ENCODE measurements at regions not wholly inside any gene's neighbourhood (a gene's known extent, or its start where the extent isn't known, plus 50 kb on each side); places are given as distances from the start of the nearest gene placed in this dataset.
"Not testable (repeated sequence)": the region's sequence is repeated elsewhere in the genome, so short reads cannot be mapped to it uniquely, and the experiment has no call there.

DNA sequence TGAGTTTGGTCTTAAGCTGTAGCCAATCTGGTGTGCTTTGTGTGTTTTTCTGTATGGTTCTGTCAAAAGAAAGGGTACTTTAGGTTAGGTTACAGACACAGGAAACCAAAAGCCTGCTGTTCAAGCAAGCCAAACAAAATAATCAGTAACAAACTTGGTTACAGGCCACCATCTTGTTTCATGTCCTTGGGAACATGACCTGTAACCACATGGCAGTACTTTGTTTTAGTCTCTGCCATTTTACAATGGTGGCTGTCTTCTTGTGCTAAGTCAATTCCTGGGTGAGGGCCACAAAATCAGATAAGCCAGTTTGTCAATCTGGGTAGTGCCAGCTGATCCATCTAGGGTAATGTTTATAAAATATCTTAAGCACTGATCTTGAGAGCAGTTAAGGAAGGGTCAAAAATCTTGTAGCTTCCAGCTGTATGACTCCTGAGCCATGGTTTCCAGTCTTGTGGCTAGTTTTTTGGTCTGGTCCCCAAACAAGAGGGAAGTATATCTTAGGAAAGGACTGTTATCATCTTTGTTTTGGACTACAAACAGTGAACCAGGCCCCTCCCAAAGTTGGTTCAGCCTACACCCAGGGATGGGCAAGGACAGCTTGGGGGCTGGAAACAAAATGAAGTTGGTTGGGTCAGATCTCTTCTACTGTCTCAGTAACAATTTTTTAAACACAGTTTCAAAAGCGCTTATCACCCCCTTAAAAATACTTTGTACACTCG, 90.0 kb downstream of the IGLL5 start:
- no peak for DNase-seq

- no peak for DNase-seq
These were observed 91.0 kb downstream of the IGLL5 start for GRCh38 chr22:22978637-22979036.

- no peak for DNase-seq
These were observed 91.1 kb upstream of the GNAZ start for GRCh38 chr22:22979121-22979724.

GRCh38 chr22:22979954-22980353, 90.4 kb upstream of the GNAZ start:
- no peak for DNase-seq

- DNase-seq, result no peak
These were observed 88.4 kb upstream of the GNAZ start for GRCh38 chr22:22981670-22982571.

DNA sequence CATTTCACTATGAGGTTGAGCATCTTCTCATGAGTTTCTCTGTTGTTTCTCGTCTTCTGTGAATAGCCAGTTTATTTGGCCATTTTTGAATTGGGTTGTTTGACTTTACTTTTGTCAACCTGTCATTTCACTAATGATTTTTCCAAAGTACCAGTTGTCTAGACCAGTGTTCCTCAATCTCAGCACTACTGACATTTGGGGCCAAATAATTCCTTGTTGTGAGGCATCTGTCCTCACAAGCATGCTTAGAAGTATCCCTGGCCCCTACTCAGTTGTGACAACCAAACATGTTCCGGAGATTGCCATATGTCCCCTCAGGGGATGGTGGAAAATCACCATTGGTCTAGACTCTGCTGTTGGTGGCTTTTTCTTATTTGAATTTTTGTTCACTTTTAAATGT, 87.7 kb upstream of the GNAZ start:
- DNase-seq, result no peak

GRCh38 chr22:22983123-22983522, 87.2 kb upstream of the GNAZ start:
- DNase-seq, result no peak

- no peak for DNase-seq
These were observed 86.5 kb upstream of the GNAZ start for GRCh38 chr22:22983816-22984215.

DNA sequence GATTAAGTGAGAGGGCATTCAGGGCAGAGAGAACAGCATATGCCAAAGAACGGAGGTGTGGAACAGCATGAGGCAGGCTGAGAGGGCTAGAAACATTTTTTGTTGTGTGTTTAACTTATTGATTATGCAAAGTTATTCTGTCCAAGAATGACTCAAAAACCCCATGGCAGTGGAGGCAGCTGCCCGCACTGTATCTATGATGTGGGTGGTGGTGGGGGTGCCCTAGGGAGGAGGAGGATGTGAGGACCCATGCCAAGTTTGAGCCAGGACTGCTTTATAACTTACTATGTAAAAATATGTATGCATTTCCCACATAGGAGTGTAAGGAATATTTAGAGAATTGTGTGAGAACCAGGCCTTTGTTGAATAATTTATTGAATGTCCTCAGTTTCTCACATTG, 85.4 kb upstream of the GNAZ start:
- no peak for DNase-seq

DNA sequence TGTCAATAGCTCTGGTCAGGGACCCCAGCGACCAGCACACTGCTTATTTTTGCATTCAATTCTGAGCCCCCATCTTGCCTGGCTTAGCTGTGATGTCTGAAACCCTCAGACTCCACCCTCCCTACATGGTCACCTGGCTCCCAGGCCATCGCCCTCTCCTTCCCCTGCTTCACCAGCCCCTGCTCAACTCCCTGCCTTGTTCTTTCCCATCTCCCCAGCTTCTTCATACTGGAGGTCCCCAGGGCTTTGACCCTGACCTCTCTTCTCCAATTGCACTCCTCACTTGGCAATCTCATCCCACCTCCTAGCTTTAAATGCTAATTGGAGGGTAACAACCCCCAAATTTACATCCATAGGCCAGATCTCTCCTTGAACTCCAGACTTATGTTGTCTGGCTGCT, 84.3 kb upstream of the GNAZ start:
- DNase-seq, result no peak

GRCh38 chr22:22986640-22987039, 83.7 kb upstream of the GNAZ start:
- no peak for DNase-seq

- DNase-seq, result no peak
These were observed 82.2 kb upstream of the GNAZ start for GRCh38 chr22:22988150-22988549.

DNA sequence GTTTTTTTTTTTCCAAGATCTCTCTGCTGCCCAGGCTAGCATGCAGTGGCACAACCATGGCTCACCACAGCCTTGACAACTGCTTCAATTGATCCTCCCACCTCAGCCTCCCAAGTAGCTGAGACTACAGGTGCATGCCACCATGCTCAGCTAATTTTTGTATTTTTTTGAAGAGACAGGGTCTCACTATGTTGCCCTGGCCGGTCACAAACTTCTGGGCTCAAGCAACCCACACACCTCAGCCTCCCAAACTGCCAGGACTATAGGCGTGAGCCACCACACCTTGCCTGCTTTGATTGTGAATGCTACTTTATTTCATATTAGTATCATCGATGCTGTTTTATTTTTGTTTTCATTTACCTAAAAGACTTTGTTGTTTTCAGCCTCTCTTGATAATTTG, 81.5 kb upstream of the GNAZ start:
- DNase-seq, result no peak

DNA sequence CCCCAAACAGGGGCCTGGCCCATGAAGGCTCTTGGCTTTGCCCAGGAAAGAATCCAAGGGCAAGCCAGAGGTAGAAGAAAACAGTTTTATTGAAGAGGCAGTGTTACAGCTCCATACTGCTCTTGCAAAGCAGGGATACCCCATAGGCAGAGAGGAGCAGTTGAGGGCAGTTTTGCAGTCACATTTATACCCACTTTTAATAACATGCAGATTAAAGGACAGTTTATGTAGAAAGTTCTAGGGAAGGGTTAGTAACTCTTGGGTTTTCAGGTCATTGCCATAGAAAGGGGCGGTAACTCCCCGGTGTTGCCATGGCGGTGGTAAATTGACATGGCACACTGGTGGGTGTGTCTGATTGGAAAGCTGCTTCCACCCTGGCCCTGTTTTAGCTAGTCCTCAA, 80.5 kb upstream of the GNAZ start:
- DNase-seq, result no peak

GRCh38 chr22:22990711-22991505, 79.4 kb upstream of the GNAZ start:
- not testable (repeated sequence) for DNase-seq

DNA sequence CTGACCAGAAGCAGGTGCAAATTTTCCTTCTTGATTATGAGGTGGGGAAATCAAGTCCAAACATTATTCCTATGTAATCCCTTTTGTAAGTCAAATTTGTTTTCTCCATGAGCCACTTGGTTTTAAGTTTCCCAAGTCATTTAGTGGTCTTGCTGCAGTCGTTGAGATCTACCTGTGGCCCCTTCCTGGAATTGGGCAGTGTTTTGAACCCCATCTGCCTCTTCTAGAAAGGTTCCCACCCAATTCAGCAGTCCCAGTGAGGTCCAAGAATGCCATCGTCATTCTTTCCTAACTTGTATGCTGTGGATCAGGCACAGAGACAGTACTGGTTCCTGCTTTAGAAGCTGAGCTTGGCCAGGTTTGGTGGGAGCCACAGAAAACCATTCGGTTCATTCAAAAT, 77.8 kb upstream of the GNAZ start:
- no peak for DNase-seq

GRCh38 chr22:22993184-22993583, 77.1 kb upstream of the GNAZ start:
- DNase-seq, result no peak

GRCh38 chr22:22995166-22995565, 75.2 kb upstream of the GNAZ start:
- no peak for DNase-seq

- DNase-seq, result no peak
These were observed 73.6 kb upstream of the GNAZ start for GRCh38 chr22:22996511-22997261.

DNA sequence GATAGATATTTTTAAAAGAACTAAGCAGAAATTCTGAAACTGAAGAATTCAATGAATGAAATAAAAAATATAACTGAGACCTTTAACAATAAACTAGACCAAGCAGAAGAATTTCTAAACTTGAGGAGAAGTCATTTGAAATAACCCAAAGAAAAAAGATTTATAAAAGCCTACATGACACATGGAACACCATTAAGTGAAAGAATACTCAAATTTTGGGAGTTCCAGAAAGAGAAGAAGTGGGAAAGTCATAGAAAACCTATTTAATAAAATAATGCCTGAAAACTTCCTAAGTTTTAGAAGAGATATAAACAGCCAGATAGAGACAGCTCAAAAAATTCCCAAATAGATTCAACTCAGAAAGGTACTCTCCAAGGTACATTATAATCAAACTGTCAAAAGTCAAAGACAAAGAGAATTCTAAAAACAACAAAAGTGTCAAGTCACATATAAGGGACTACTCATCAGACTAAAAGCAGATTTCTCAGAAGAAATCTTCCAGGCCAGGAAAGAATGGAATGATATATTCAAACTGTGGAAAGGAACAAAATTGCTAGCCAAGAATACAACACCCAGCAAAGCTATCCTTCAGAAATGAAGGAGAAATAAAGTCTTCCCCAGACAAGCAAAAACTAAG, 72.9 kb upstream of the GNAZ start:
- no peak for DNase-seq

DNA sequence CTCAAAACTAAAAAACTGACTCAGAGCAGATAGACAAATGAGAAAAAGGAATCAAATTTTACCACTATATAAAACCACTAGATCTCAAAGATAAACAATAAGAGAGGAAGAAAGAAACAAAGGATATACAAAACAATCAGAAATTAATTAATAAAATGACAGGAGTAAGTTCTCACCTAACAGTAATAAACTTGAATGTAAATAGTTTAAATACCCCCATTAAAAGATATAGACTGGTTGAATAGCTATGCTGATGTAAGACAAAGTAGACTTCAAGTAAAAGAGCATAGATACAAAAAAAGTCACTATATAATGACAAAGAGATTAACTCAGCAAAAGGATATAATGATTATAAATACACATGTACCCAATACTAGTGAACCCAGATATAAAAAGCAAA, 72.3 kb upstream of the GNAZ start:
- no peak for DNase-seq

DNA sequence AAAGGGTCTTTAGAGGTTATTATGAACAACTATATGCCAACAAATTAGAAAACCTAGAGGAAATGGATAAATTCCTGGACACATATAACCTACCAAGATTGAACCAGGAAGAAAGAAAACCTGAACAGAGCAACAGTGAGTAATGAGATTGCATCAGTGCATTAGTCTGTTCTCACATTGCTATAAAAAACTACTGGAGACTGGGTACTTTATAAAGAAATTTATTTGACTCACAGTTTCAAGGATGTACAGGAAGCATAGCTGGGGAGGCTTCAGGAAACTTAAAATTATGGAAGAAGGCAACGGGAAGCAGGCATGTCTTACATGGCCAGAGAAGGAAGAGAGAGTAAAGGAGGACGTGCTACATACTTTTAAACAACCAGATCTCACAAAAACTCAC, 70.8 kb upstream of the GNAZ start:
- DNase-seq, result no peak

Data from T1000 (cell line).